Hepatocyte (in vitro differentiated cells): ENCODE measurements at regions not wholly inside any gene's neighbourhood (a gene's known extent, or its start where the extent isn't known, plus 50 kb on each side); places are given as distances from the start of the nearest gene placed in this dataset.

Experiments
- DNase-seq: peaks from one replicate; pipeline ENCODE4 v3.0.0-alpha.2; 2016; ENCODE audit warnings: low spot score
- H2AFZ ChIP-seq: fragments of 200-600 bp; sonication (generic); 2 replicates; pipeline ENCODE4 v1.6.0; 2016; ENCODE audit warnings: antibody characterized with exemption, mild to moderate bottlenecking
- H3K27ac ChIP-seq: fragments of 200-600 bp; sonication (generic); 2 replicates; pipeline ENCODE4 v1.5.1; 2016; ENCODE audit warnings: mild to moderate bottlenecking
- H3K27me3 ChIP-seq: fragments of 200-600 bp; sonication (generic); 2 replicates; pipeline ENCODE4 v1.6.1; 2016
- H3K36me3 ChIP-seq: fragments of 200-600 bp; sonication (generic); replicated peaks from 2 replicates; pipeline ENCODE4 v1.5.1; 2016; ENCODE audit warnings: low read depth; ENCODE audit not compliant: insufficient read depth
- H3K4me1 ChIP-seq: fragments of 200-600 bp; sonication (generic); 2 replicates; pipeline ENCODE4 v1.5.1; 2016; ENCODE audit warnings: mild to moderate bottlenecking, moderate library complexity; ENCODE audit not compliant: insufficient read depth
- H3K4me2 ChIP-seq: fragments of 200-600 bp; sonication (generic); 2 replicates; pipeline ENCODE4 v1.6.0; 2016
- H3K4me3 ChIP-seq: fragments of 200-600 bp; sonication (generic); 2 replicates; pipeline ENCODE4 v1.5.1; 2016; ENCODE audit warnings: mild to moderate bottlenecking
- H3K79me2 ChIP-seq: fragments of 200-600 bp; sonication (generic); 2 replicates; pipeline ENCODE4 v1.6.0; 2017; ENCODE audit warnings: mild to moderate bottlenecking
- H3K9me2 ChIP-seq: fragments of 200-600 bp; sonication (generic); replicated peaks from 2 replicates; pipeline ENCODE4 v1.6.0; 2017; ENCODE audit warnings: mild to moderate bottlenecking; ENCODE audit not compliant: insufficient read depth
- H3K9me3 ChIP-seq: fragments of 200-600 bp; sonication (generic); 2 replicates; pipeline ENCODE4 v1.5.1; 2016; ENCODE audit warnings: low read depth, mild to moderate bottlenecking
- H4K20me1 ChIP-seq: fragments of 200-600 bp; sonication (generic); 2 replicates; pipeline ENCODE4 v1.6.0; 2016; ENCODE audit warnings: mild to moderate bottlenecking; ENCODE audit not compliant: insufficient read depth, poor library complexity, severe bottlenecking
- CTCF ChIP-seq: fragments of 200-600 bp; sonication (generic); IDR thresholded peaks from 2 replicates; pipeline ENCODE4 v1.5.1; 2016; ENCODE audit warnings: antibody characterized with exemption, mild to moderate bottlenecking; ENCODE audit not compliant: poor library complexity
- EZH2 ChIP-seq: fragments of 200-600 bp; sonication (generic); IDR thresholded peaks from 2 replicates; pipeline ENCODE4 v1.6.1; 2016; ENCODE audit warnings: antibody characterized with exemption, mild to moderate bottlenecking, borderline replicate concordance
- EZH2phosphoT487 ChIP-seq: fragments of 200-600 bp; sonication (generic); IDR thresholded peaks from one replicate; pipeline ENCODE4 v1.6.1; 2018; ENCODE audit warnings: antibody characterized with exemption, mild to moderate bottlenecking, low read depth, moderate library complexity; ENCODE audit not compliant: unreplicated experiment, severe bottlenecking
- WGBS: methylation state at CpG from one replicate; pipeline ENCODE4 v1.1.6; 2016; ENCODE audit warnings: low lambda C conversion rate; ENCODE audit errors: missing lambda C conversion rate; 5-methylcytosine and 5-hydroxymethylcytosine counted together

DNA sequence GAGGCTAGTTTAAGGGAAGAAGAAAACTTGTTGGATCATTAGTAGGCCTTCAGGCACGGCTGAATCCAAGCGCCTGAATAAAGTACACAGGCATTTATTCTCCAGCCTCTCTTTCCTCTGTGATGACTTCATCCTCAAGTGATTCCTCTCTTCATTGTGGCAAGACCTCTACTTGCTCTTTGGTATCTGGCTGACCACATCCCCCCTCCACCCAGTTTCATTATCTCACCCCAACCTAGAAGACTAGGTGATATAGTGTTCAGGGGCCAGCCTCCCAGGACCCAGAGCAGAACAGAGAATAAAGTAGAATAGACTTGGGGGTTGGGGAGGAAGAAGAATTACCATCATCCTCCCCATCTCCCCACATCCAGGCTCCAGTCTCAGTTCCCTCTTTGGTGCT is 189.3 kb downstream of the MIAT start:
- no peaks in the 10 kb centered on the region for H3K4me1 ChIP-seq
- peaks cover 20% of the 10 kb centered on the region for H3K27me3 ChIP-seq
- no peaks in the 10 kb centered on the region for H3K9me3 ChIP-seq
- TF ChIP-seq CTCF (no peak), EZH2phosphoT487 (no peak), EZH2 (no peak)
- no peaks in the 10 kb centered on the region for H3K36me3 ChIP-seq
- H3K4me3 ChIP-seq: no peak overlapping the region
- no peak for DNase-seq
- no peaks in the 10 kb centered on the region for H3K9me2 ChIP-seq
- H3K27ac ChIP-seq: no peak overlapping the region
- H4K20me1 ChIP-seq: no peaks in the 10 kb centered on the region
- H3K79me2 ChIP-seq: no peaks in the 10 kb centered on the region
- WGBS: 89% methylated on average over 2 of the region's 2 CpGs
- no peak overlapping the region for H3K4me2 ChIP-seq
- no peak overlapping the region for H2AFZ ChIP-seq

DNA sequence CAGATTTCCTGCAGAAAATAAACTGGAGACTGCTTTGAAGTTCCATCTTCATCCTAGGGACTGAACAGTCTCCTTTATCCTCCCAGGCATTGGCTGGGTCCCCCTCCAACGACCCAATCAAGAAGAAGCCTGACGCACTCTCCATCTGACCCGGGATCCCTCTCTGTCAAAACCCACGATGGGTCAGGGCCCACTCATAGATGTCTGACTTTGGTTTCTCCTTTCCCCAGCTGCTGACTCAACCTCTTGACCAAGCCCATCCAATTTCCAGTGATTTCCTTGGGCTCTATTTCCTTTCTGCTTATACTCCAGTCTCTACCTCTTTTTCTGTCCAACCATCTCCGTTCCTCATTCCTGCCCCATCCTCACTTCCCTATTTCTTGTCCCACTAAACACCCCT is 189.7 kb downstream of the MIAT start:
- no peak for TF ChIP-seq EZH2phosphoT487
- Histone ChIP-seq H3K9me2 (no peaks in the 10 kb centered on the region), H3K79me2 (no peaks in the 10 kb centered on the region), H3K27me3 (peaks cover 20% of the 10 kb centered on the region), H3K36me3 (no peaks in the 10 kb centered on the region), H3K4me3 (no peak overlapping the region), H3K4me1 (no peaks in the 10 kb centered on the region), H4K20me1 (no peaks in the 10 kb centered on the region), H3K4me2 (no peak overlapping the region), H3K27ac (no peak overlapping the region), H2AFZ (no peak overlapping the region), H3K9me3 (no peaks in the 10 kb centered on the region)
- DNase-seq: no peak
- WGBS: 68% methylated on average over 5 of the region's 5 CpGs

DNA sequence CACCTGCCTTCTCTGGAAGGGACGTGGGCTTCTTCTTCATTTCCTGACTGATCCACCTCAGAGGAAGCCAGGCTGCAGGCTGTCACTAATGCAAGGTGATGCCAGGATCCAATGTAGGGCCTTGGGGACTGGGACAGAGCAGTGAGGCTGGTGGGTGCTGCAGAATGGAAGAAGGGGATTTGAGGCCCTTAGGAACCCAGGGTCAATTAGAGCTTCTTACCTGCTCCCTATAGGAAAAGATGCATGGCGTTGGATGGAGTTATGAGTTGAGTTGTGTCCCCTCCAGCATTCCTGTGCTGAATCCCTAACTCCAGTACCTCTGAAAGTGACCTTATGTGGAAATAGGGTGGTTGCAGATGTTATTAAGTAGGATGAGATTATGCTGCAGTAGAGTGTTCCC is 190.4 kb downstream of the MIAT start:
- H3K9me2 ChIP-seq: no peaks in the 10 kb centered on the region
- no peaks in the 10 kb centered on the region for H3K36me3 ChIP-seq
- H4K20me1 ChIP-seq: no peaks in the 10 kb centered on the region
- 72% methylated on average over 2 of the region's 2 CpGs for WGBS
- no peak overlapping the region for H2AFZ ChIP-seq
- no peaks in the 10 kb centered on the region for H3K79me2 ChIP-seq
- H3K9me3 ChIP-seq: no peaks in the 10 kb centered on the region
- H3K4me3 ChIP-seq: no peak overlapping the region
- H3K27me3 ChIP-seq: peaks cover 20% of the 10 kb centered on the region
- H3K4me1 ChIP-seq: no peaks in the 10 kb centered on the region
- no peak for DNase-seq
- H3K4me2 ChIP-seq: no peak overlapping the region
- no peak overlapping the region for H3K27ac ChIP-seq
- TF ChIP-seq EZH2 (no peak), CTCF (no peak), EZH2phosphoT487 (no peak)

- H3K79me2 ChIP-seq: no peaks in the 10 kb centered on the region
- TF ChIP-seq EZH2 (no peak), EZH2phosphoT487 (no peak), CTCF (no peak)
- no peak overlapping the region for H3K4me2 ChIP-seq
- no peak overlapping the region for H3K27ac ChIP-seq
- H3K36me3 ChIP-seq: no peaks in the 10 kb centered on the region
- H3K27me3 ChIP-seq: peaks cover 20% of the 10 kb centered on the region
- H3K9me3 ChIP-seq: no peaks in the 10 kb centered on the region
- no peaks in the 10 kb centered on the region for H3K9me2 ChIP-seq
- H4K20me1 ChIP-seq: no peaks in the 10 kb centered on the region
- no peak for DNase-seq
- 77% methylated on average over 9 of the region's 9 CpGs for WGBS
- H3K4me3 ChIP-seq: no peak overlapping the region
- no peaks in the 10 kb centered on the region for H3K4me1 ChIP-seq
- no peak overlapping the region for H2AFZ ChIP-seq
Measured at GRCh38 chr22:26848244-26848920, 191.0 kb downstream of the MIAT start.
